Astrocyte (in vitro differentiated cells and primary cell): ENCODE measurements at regions not wholly inside any gene's neighbourhood (a gene's known extent, or its start where the extent isn't known, plus 50 kb on each side); places are given as distances from the start of the nearest gene placed in this dataset.
A peak's percentile ranks its signal among the peaks of the same experiment; 100 is the strongest.

Experiments
- DNase-seq: peaks from one replicate; pipeline ENCODE4 v3.0.0-alpha.2; 2010; ENCODE audit warnings: low read depth
- FAIRE-seq: peaks from 2 replicates; lab custom pipeline; 2011; peaks lifted over from hg19 to GRCh38; lab: Jason Lieb, UNC
- H2AFZ ChIP-seq: 2 replicates; pipeline ENCODE4 v1.6.0; 2012; ENCODE audit warnings: low read depth, low read length, inconsistent platforms
- H3K27ac ChIP-seq: 2 replicates; pipeline ENCODE4 v1.5.1; 2011; ENCODE audit warnings: low read depth, low read length, inconsistent platforms
- H3K27me3 ChIP-seq: 2 replicates; pipeline ENCODE4 v1.6.0; 2011; ENCODE audit warnings: low read length, inconsistent platforms; ENCODE audit not compliant: insufficient read depth
- H3K36me3 ChIP-seq: 2 replicates; pipeline ENCODE4 v1.5.1; 2011; ENCODE audit warnings: low read length, inconsistent platforms; ENCODE audit not compliant: insufficient read depth
- H3K4me1 ChIP-seq: 2 replicates; pipeline ENCODE4 v1.5.1; 2011; ENCODE audit warnings: low read length, inconsistent platforms; ENCODE audit not compliant: insufficient read depth
- H3K4me2 ChIP-seq: 2 replicates; pipeline ENCODE4 v1.6.0; 2012; ENCODE audit warnings: low read length, inconsistent platforms
- H3K4me3 ChIP-seq: 2 replicates; pipeline ENCODE4 v1.5.1; 2011; ENCODE audit warnings: low read depth, mild to moderate bottlenecking, low read length, inconsistent platforms; ENCODE audit not compliant: insufficient read depth
- H3K79me2 ChIP-seq: 2 replicates; pipeline ENCODE4 v1.6.0; 2012; ENCODE audit warnings: mild to moderate bottlenecking, low read length, inconsistent platforms; ENCODE audit not compliant: insufficient read depth
- H3K9ac ChIP-seq: 2 replicates; pipeline ENCODE4 v1.6.0; 2012; ENCODE audit warnings: mild to moderate bottlenecking, low read length, inconsistent platforms
- H3K9me3 ChIP-seq: 2 replicates; pipeline ENCODE4 v1.5.1; 2012; ENCODE audit warnings: low read depth, mild to moderate bottlenecking, low read length, inconsistent platforms; ENCODE audit not compliant: insufficient read depth
- H4K20me1 ChIP-seq: 2 replicates; pipeline ENCODE4 v1.6.0; 2012; ENCODE audit warnings: low read length, inconsistent platforms; ENCODE audit not compliant: insufficient read depth
- H3K27ac Mint-ChIP-seq: one replicate; pipeline ENCODE4 v1.8.0; 2021; ENCODE audit warnings: mild to moderate bottlenecking, mixed read lengths; ENCODE audit not compliant: unreplicated experiment
- H3K27me3 Mint-ChIP-seq: one replicate; pipeline ENCODE4 v1.8.0; 2021; ENCODE audit warnings: low read depth, mixed read lengths; ENCODE audit not compliant: unreplicated experiment
- H3K36me3 Mint-ChIP-seq: one replicate; pipeline ENCODE4 v1.8.0; 2021; ENCODE audit warnings: low read depth, mixed read lengths; ENCODE audit not compliant: unreplicated experiment
- H3K4me1 Mint-ChIP-seq: one replicate; pipeline ENCODE4 v1.8.0; 2021; ENCODE audit warnings: low read depth, mixed read lengths; ENCODE audit not compliant: unreplicated experiment
- H3K4me3 Mint-ChIP-seq: one replicate; pipeline ENCODE4 v1.8.0; 2021; ENCODE audit warnings: mild to moderate bottlenecking, moderate library complexity, mixed read lengths; ENCODE audit not compliant: unreplicated experiment
- H3K9me3 Mint-ChIP-seq: one replicate; pipeline ENCODE4 v1.8.0; 2021; ENCODE audit warnings: mild to moderate bottlenecking, mixed read lengths; ENCODE audit not compliant: unreplicated experiment
- EZH2 ChIP-seq: IDR thresholded peaks from 2 replicates; pipeline ENCODE4 v1.6.1; 2012; ENCODE audit warnings: mild to moderate bottlenecking, low read length, inconsistent platforms; ENCODE audit not compliant: insufficient read depth
- TF ChIP-seq, protein P1 (sequence below): IDR thresholded peaks from 2 replicates; pipeline ENCODE4 v1.5.1; 2011; ENCODE audit warnings: low read depth, mild to moderate bottlenecking, inconsistent platforms, low read length, moderate library complexity; ENCODE audit not compliant: insufficient read depth

DNA sequence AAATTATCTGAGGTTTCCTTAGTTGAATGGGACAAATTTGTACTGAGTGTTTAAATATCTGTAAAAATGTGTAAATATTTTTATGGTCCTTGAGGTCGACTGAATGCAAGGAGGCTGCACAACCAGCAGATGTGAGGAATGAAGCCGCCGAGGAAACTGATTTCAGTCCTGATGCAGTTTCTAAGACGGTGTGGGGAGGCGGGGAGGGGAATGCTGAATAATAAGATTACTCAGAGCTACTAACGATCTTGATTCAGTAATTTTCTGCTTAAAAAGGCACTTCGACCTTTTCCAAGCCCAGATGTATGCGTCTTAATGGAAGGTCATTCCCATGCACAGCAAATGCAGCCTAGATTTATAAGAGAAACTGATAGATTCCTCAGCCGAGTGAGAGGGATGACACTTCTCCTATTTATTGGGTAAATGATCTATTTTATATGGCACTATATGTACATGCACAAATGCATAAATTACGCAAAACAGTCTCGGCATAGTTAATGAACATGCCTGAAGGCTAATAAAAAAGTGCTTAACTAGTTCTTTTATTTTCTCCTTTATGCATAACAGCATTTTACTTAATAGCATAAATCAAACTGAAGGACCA is 167.6 kb upstream of the PITRM1 start:
- DNase-seq: no peak
- Histone ChIP-seq H3K9ac (no peak overlapping the region), H3K4me1 (peaks cover 10% of the 10 kb centered on the region), H2AFZ (peak overlapping the region; percentile 51), H3K4me3 (no peak overlapping the region), H3K27ac (no peak overlapping the region), H3K27me3 (no peaks in the 10 kb centered on the region), H3K4me2 (no peak overlapping the region), H4K20me1 (no peaks in the 10 kb centered on the region), H3K9me3 (no peaks in the 10 kb centered on the region), H3K36me3 (no peaks in the 10 kb centered on the region), H3K79me2 (no peaks in the 10 kb centered on the region)
- Mint-ChIP-seq H3K4me1 (peaks cover 11% of the 10 kb centered on the region), H3K36me3 (no peaks in the 10 kb centered on the region), H3K27me3 (peaks cover 5% of the 10 kb centered on the region), H3K9me3 (peaks cover 2% of the 10 kb centered on the region), H3K4me3 (no peak overlapping the region), H3K27ac (no peak overlapping the region)
- no peak for TF ChIP-seq EZH2
- TF ChIP-seq, protein P1, sequence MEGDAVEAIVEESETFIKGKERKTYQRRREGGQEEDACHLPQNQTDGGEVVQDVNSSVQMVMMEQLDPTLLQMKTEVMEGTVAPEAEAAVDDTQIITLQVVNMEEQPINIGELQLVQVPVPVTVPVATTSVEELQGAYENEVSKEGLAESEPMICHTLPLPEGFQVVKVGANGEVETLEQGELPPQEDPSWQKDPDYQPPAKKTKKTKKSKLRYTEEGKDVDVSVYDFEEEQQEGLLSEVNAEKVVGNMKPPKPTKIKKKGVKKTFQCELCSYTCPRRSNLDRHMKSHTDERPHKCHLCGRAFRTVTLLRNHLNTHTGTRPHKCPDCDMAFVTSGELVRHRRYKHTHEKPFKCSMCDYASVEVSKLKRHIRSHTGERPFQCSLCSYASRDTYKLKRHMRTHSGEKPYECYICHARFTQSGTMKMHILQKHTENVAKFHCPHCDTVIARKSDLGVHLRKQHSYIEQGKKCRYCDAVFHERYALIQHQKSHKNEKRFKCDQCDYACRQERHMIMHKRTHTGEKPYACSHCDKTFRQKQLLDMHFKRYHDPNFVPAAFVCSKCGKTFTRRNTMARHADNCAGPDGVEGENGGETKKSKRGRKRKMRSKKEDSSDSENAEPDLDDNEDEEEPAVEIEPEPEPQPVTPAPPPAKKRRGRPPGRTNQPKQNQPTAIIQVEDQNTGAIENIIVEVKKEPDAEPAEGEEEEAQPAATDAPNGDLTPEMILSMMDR: no peak
- no peak for FAIRE-seq

DNA sequence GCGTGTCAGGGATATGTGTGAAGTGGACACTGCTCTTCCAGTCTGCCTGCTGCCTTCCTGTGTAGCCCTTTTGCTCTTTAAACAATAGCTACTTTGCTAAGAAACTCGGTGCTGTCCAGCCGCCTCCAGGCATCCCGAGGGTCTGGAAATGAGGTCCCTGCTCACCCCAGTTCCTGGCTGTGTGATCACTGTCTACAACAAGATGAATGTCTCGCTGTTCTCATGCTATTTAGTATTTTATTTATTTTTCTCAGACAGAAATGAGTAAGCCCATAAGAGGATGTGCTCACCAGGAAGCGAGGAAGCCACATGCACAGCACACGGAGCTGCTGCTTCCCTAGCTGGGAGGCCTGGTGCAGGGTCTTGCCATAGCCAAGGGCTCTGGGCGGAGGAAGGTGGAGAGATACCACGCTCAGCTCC is 167.0 kb upstream of the PITRM1 start:
- no peaks in the 10 kb centered on the region for H3K9me3 Mint-ChIP-seq
- no peaks in the 10 kb centered on the region for H4K20me1 ChIP-seq
- DNase-seq: peak; percentile 50
- no peaks in the 10 kb centered on the region for H3K9me3 ChIP-seq
- no peak overlapping the region for H3K4me3 Mint-ChIP-seq
- H2AFZ ChIP-seq: peak overlapping the region; percentile 51
- no peaks in the 10 kb centered on the region for H3K79me2 ChIP-seq
- H3K27ac ChIP-seq: no peak overlapping the region
- FAIRE-seq: no peak
- no peaks in the 10 kb centered on the region for H3K36me3 Mint-ChIP-seq
- no peaks in the 10 kb centered on the region for H3K36me3 ChIP-seq
- H3K27ac Mint-ChIP-seq: peak overlapping the region; percentile 81
- H3K4me2 ChIP-seq: peak overlapping the region; percentile 24
- TF ChIP-seq EZH2: no peak
- TF ChIP-seq, protein P1: no peak
- peaks cover 10% of the 10 kb centered on the region for H3K4me1 ChIP-seq
- no peak overlapping the region for H3K4me3 ChIP-seq
- no peak overlapping the region for H3K9ac ChIP-seq
- no peaks in the 10 kb centered on the region for H3K27me3 Mint-ChIP-seq
- peaks cover 11% of the 10 kb centered on the region for H3K4me1 Mint-ChIP-seq
- no peaks in the 10 kb centered on the region for H3K27me3 ChIP-seq

DNA sequence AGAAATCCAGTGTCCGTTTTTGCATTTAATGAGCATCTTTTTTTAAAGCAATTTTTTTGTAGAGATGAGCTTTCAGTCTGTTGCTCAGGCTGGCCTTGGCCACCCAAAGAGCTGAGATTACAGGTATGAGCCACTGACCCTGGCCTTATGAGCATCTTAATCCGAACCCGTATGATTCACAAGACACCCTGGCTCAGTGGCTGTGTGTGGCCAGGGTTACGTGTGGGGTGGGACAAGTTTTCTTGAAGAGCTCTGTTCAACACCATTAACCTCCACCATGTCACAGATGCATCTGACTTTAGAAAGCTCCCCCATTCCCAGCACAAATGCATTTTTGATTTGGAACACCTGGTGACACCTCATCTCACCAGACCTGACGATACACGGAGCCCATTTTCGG is 166.5 kb upstream of the PITRM1 start:
- H3K4me1 ChIP-seq: peaks cover 10% of the 10 kb centered on the region
- no peaks in the 10 kb centered on the region for H4K20me1 ChIP-seq
- peak overlapping the region; percentile 24 for H3K4me2 ChIP-seq
- no peaks in the 10 kb centered on the region for H3K27me3 Mint-ChIP-seq
- no peaks in the 10 kb centered on the region for H3K9me3 Mint-ChIP-seq
- no peaks in the 10 kb centered on the region for H3K36me3 ChIP-seq
- FAIRE-seq: no peak
- H3K4me1 Mint-ChIP-seq: peaks cover 11% of the 10 kb centered on the region
- H3K9ac ChIP-seq: no peak overlapping the region
- TF ChIP-seq EZH2: no peak
- TF ChIP-seq, protein P1: no peak
- H3K79me2 ChIP-seq: no peaks in the 10 kb centered on the region
- H3K27ac ChIP-seq: no peak overlapping the region
- no peaks in the 10 kb centered on the region for H3K27me3 ChIP-seq
- H2AFZ ChIP-seq: peak overlapping the region; percentile 51
- H3K4me3 Mint-ChIP-seq: no peak overlapping the region
- no peaks in the 10 kb centered on the region for H3K9me3 ChIP-seq
- DNase-seq: no peak
- peak overlapping the region; percentile 81 for H3K27ac Mint-ChIP-seq
- no peaks in the 10 kb centered on the region for H3K36me3 Mint-ChIP-seq
- no peak overlapping the region for H3K4me3 ChIP-seq
